Neutrophil (primary cell): ENCODE measurements at regions not wholly inside any gene's neighbourhood (a gene's known extent, or its start where the extent isn't known, plus 50 kb on each side); places are given as distances from the start of the nearest gene placed in this dataset.
"Not testable (repeated sequence)": the region's sequence is repeated elsewhere in the genome, so short reads cannot be mapped to it uniquely, and the experiment has no call there.

Experiments used
- H3K27ac ChIP-seq: fragments of 200-600 bp; sonication (generic); 2 replicates; pipeline ENCODE4 v1.5.1; 2016; ENCODE audit warnings: mild to moderate bottlenecking, moderate library complexity
- H3K27me3 ChIP-seq: fragments of 200-600 bp; sonication (generic); 2 replicates; pipeline ENCODE4 v1.6.0; 2016; ENCODE audit warnings: mild to moderate bottlenecking
- H3K36me3 ChIP-seq: fragments of 200-600 bp; sonication (generic); 2 replicates; pipeline ENCODE4 v1.5.1; 2017
- H3K4me1 ChIP-seq, 2 experiments: fragments of 200-600 bp in 1 of 2; sonication (generic) in 1 of 2; 1 replicate in 1 of 2; 2 replicates in 1 of 2; pipeline versions ENCODE4 v1.5.1 to v1.6.1; 2013 to 2016; ENCODE audit warnings: low read depth in 1 of 2, low read length in 1 of 2, mild to moderate bottlenecking in 1 of 2, moderate library complexity in 1 of 2; ENCODE audit not compliant: control insufficient read depth in 1 of 2, insufficient read depth in 1 of 2
- H3K4me3 ChIP-seq, 2 experiments: fragments of 200-600 bp in 1 of 2; sonication (generic) in 1 of 2; 1 replicate in 1 of 2; 2 replicates in 1 of 2; pipeline ENCODE4 v1.5.1; 2013 to 2016; ENCODE audit warnings: low read depth in 1 of 2, low read length in 1 of 2, mild to moderate bottlenecking in 1 of 2, moderate library complexity in 1 of 2
- H3K9me3 ChIP-seq: fragments of 200-600 bp; sonication (generic); 2 replicates; pipeline ENCODE4 v1.5.1; 2016
- CTCF ChIP-seq: fragments of 200-600 bp; sonication (generic); IDR thresholded peaks from 2 replicates; pipeline ENCODE4 v1.5.1; 2016; ENCODE audit warnings: antibody characterized with exemption

GRCh38 chr6:27121640-27122039 is 125.9 kb upstream of the PRSS16 start:
- no peak for TF ChIP-seq CTCF
- H3K4me1 ChIP-seq, result peaks cover 0 to under 1% of the 10 kb centered on the region in 2 experiments
- no peaks in the 10 kb centered on the region for H3K36me3 ChIP-seq
- H3K9me3 ChIP-seq, result no peaks in the 10 kb centered on the region
- H3K27ac ChIP-seq, result no peak overlapping the region
- H3K27me3 ChIP-seq, result peaks cover 3% of the 10 kb centered on the region
- no peak overlapping the region for H3K4me3 ChIP-seq

GRCh38 chr6:27124252-27124657 is 123.2 kb upstream of the PRSS16 start:
- Histone ChIP-seq H3K4me1 (peaks cover 6 to 8% of the 10 kb centered on the region in 2 experiments), H3K9me3 (no peaks in the 10 kb centered on the region), H3K4me3 (no peak overlapping the region), H3K27ac (no peak overlapping the region), H3K27me3 (peaks cover 3% of the 10 kb centered on the region), H3K36me3 (no peaks in the 10 kb centered on the region)
- no peak for TF ChIP-seq CTCF

- Histone ChIP-seq H3K9me3 (no peaks in the 10 kb centered on the region), H3K4me3 (no peak overlapping the region), H3K36me3 (no peaks in the 10 kb centered on the region), H3K27me3 (no peaks in the 10 kb centered on the region), H3K27ac (no peak overlapping the region), H3K4me1 (peaks cover 8 to 13% of the 10 kb centered on the region in 2 experiments)
- no peak for TF ChIP-seq CTCF
Observed at GRCh38 chr6:27126046-27126814, 121.3 kb upstream of the PRSS16 start.

- TF ChIP-seq CTCF, result peak; percentile 55
- Histone ChIP-seq H3K4me1 (peaks cover 16 to 19% of the 10 kb centered on the region in 2 experiments), H3K36me3 (no peaks in the 10 kb centered on the region), H3K4me3 (no peak overlapping the region), H3K27me3 (no peaks in the 10 kb centered on the region), H3K9me3 (no peaks in the 10 kb centered on the region), H3K27ac (no peak overlapping the region)
Observed at GRCh38 chr6:27126815-27127537, 120.5 kb upstream of the PRSS16 start.

- not testable (repeated sequence) for H3K4me3 ChIP-seq, H3K27ac ChIP-seq, H3K36me3 ChIP-seq
Observed at GRCh38 chr6:27127874-27128273, 119.6 kb upstream of the PRSS16 start.

More at GRCh38 chr6:27127874-27128273, 119.6 kb upstream of the PRSS16 start:
- H3K4me1 ChIP-seq, result peaks cover 24 to 28% of the 10 kb centered on the region in 2 experiments
- not testable (repeated sequence) for H3K9me3 ChIP-seq, H3K27me3 ChIP-seq
